ENCODE measurements at regions not wholly inside any gene's neighbourhood (a gene's known extent, or its start where the extent isn't known, plus 50 kb on each side); places are given as distances from the start of the nearest gene placed in this dataset.

DNA sequence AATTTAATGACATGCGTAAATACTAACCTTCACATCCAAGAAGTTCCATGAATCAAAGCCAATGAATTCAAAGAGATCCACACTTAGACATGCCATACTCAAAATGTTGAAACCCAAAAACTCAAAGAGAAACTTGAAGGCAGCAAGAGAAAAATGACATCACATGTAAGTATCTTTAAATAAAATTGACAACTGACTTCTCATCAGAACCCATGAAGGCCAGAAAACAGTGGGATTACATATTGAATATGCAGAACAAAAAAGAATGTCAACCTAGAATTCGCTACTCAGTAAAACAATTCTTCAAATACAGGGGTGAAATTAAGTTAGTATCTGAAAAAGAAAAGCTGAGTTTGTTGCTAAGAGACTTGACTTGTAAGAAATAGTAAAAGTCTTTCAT lies 953.9 kb upstream of the HS3ST1 start:
- H2AFZ ChIP-seq (ENCODE audit: control insufficient read depth, low read length), result no peak overlapping the region
- no peaks in the 10 kb centered on the region for H3K4me1 ChIP-seq (ENCODE audit: control insufficient read depth, extremely low read depth, insufficient read depth, low read length)
- H3K27ac ChIP-seq (ENCODE audit: control insufficient read depth, insufficient read depth, low read length), result no peak overlapping the region
- no peaks in the 10 kb centered on the region for H3K9me1 ChIP-seq (ENCODE audit: control insufficient read depth, extremely low read depth, insufficient read depth, low read length)
- H3K9ac ChIP-seq (ENCODE audit: control insufficient read depth, extremely low read depth, insufficient read depth, low read length), result no peak overlapping the region
- DNase-seq (ENCODE audit: low read depth, low spot score), result no peak
- H3K36me3 ChIP-seq (ENCODE audit: control insufficient read depth in 2 of 2, extremely low read depth in 1 of 2, insufficient read depth in 2 of 2, low read length in 2 of 2), result no peaks in the 10 kb centered on the region
- dilution Hi-C loops (cut with MboI; ENCODE audit: extremely low pct_ligation_motif_present, low sequenced_read_pairs), result no loop called here
- H3K79me2 ChIP-seq (ENCODE audit: control insufficient read depth, insufficient read depth, low read length), result no peaks in the 10 kb centered on the region
- FAIRE-seq, result no peak
- H3K4me3 ChIP-seq (ENCODE audit: control insufficient read depth in 2 of 3, extremely low read depth in 1 of 3, insufficient read depth in 2 of 3, low read depth in 1 of 3, low read length in 3 of 3), result no peak overlapping the region
- TF ChIP-seq, protein P1, sequence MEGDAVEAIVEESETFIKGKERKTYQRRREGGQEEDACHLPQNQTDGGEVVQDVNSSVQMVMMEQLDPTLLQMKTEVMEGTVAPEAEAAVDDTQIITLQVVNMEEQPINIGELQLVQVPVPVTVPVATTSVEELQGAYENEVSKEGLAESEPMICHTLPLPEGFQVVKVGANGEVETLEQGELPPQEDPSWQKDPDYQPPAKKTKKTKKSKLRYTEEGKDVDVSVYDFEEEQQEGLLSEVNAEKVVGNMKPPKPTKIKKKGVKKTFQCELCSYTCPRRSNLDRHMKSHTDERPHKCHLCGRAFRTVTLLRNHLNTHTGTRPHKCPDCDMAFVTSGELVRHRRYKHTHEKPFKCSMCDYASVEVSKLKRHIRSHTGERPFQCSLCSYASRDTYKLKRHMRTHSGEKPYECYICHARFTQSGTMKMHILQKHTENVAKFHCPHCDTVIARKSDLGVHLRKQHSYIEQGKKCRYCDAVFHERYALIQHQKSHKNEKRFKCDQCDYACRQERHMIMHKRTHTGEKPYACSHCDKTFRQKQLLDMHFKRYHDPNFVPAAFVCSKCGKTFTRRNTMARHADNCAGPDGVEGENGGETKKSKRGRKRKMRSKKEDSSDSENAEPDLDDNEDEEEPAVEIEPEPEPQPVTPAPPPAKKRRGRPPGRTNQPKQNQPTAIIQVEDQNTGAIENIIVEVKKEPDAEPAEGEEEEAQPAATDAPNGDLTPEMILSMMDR (optimal IDR thresholded peaks at IDR 0.05 in 1 of 3, IDR thresholded peaks at IDR 0.05 in 1 of 3, conservative IDR thresholded peaks at IDR 0.05 in 1 of 3; ENCODE audit: extremely low read depth in 1 of 3, insufficient read depth in 2 of 3, low read length in 3 of 3), result no peak
- no peak for TF ChIP-seq EZH2 (IDR thresholded peaks at IDR 0.05; ENCODE audit: low read length)
- H4K20me1 ChIP-seq (ENCODE audit: control insufficient read depth, extremely low read depth, insufficient read depth, low read length), result no peaks in the 10 kb centered on the region
- H3K4me2 ChIP-seq (ENCODE audit: control insufficient read depth, extremely low read depth, insufficient read depth, low read depth, low read length), result no peak overlapping the region
- no peaks in the 10 kb centered on the region for H3K27me3 ChIP-seq (ENCODE audit: control insufficient read depth, extremely low read depth, insufficient read depth, low read length)
- peaks cover 2% of the 10 kb centered on the region for H3K9me3 ChIP-seq (ENCODE audit: control insufficient read depth, low read depth, low read length)

DNA sequence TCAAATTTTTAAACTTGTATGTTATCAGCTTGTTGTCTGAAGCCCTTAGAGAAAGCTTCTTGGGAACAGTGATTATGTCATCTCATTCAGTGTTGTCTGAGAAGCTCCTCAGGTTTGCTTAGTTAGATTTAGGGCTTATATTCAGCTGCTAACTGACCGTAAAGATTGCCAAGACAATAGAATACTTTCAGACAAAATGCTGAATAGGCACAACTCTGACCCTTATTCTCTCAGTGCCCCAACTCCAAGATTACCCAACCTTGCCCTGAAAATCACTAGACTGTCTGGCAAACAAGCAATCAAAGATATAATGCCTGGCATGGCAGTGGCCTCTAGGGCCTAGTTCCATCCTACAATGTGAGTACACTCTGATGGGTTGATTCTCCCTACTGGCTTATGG lies 950.5 kb upstream of the HS3ST1 start:
- dilution Hi-C loops (cut with MboI; ENCODE audit: extremely low pct_ligation_motif_present, low sequenced_read_pairs), result no loop called here

More for the DNA sequence above, 950.5 kb upstream of the HS3ST1 start:
- H3K9me1 ChIP-seq (ENCODE audit: control insufficient read depth, extremely low read depth, insufficient read depth, low read length), result no peaks in the 10 kb centered on the region
- no peaks in the 10 kb centered on the region for H3K4me1 ChIP-seq (ENCODE audit: control insufficient read depth, extremely low read depth, insufficient read depth, low read length)
- no peak overlapping the region for H3K4me2 ChIP-seq (ENCODE audit: control insufficient read depth, extremely low read depth, insufficient read depth, low read depth, low read length)
- H4K20me1 ChIP-seq (ENCODE audit: control insufficient read depth, extremely low read depth, insufficient read depth, low read length), result no peaks in the 10 kb centered on the region
- H2AFZ ChIP-seq (ENCODE audit: control insufficient read depth, low read length), result no peak overlapping the region
- DNase-seq (ENCODE audit: low read depth, low spot score), result no peak
- TF ChIP-seq, protein P1 (optimal IDR thresholded peaks at IDR 0.05 in 1 of 3, IDR thresholded peaks at IDR 0.05 in 1 of 3, conservative IDR thresholded peaks at IDR 0.05 in 1 of 3; ENCODE audit: extremely low read depth in 1 of 3, insufficient read depth in 2 of 3, low read length in 3 of 3), result no peak
- no peak for TF ChIP-seq EZH2 (IDR thresholded peaks at IDR 0.05; ENCODE audit: low read length)
- H3K9me3 ChIP-seq (ENCODE audit: control insufficient read depth, low read depth, low read length), result no peaks in the 10 kb centered on the region
- H3K9ac ChIP-seq (ENCODE audit: control insufficient read depth, extremely low read depth, insufficient read depth, low read length), result no peak overlapping the region
- no peak overlapping the region for H3K4me3 ChIP-seq (ENCODE audit: control insufficient read depth in 2 of 3, extremely low read depth in 1 of 3, insufficient read depth in 2 of 3, low read depth in 1 of 3, low read length in 3 of 3)
- H3K27me3 ChIP-seq (ENCODE audit: control insufficient read depth, extremely low read depth, insufficient read depth, low read length), result no peaks in the 10 kb centered on the region
- no peaks in the 10 kb centered on the region for H3K79me2 ChIP-seq (ENCODE audit: control insufficient read depth, insufficient read depth, low read length)
- no peaks in the 10 kb centered on the region for H3K36me3 ChIP-seq (ENCODE audit: control insufficient read depth in 2 of 2, extremely low read depth in 1 of 2, insufficient read depth in 2 of 2, low read length in 2 of 2)
- H3K27ac ChIP-seq (ENCODE audit: control insufficient read depth, insufficient read depth, low read length), result no peak overlapping the region
- FAIRE-seq, result no peak

All from keratinocyte (primary cell).